ENCODE measurements at regions not wholly inside any gene's neighbourhood (a gene's known extent, or its start where the extent isn't known, plus 50 kb on each side); places are given as distances from the start of the nearest gene placed in this dataset.
"Not testable (repeated sequence)": the region's sequence is repeated elsewhere in the genome, so short reads cannot be mapped to it uniquely, and the experiment has no call there.

DNA sequence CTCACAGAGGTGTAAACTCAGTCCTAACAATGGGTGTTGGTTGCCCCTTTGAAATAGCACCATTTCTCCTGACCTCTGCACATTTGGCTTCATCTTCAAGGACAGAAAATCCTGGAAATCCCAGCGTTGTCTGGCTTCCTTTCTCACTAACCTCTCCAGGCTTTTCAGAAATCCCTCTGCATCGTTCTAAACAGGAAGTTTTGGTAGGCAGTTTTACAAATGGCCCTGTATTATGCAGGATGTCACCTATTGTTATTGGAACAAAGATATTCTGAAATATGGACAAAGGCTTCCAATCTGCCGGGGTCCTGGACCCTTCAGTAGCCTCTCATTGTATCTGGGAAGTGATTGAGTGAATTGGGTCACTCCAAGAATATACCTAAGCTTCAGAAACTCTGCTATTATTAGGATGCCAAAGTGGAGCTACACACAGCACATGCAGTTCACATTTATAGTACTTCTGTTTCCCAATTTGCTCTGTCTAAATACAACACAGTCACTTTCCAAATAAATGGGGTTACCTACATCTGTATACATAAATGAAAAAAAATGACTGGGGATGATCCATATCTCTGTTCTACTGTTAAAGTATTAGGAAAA is 134.8 kb upstream of the KLF6 start:
- no peak for DNase-seq (ENCODE audit: low spot score)
- TF ChIP-seq, protein P1, sequence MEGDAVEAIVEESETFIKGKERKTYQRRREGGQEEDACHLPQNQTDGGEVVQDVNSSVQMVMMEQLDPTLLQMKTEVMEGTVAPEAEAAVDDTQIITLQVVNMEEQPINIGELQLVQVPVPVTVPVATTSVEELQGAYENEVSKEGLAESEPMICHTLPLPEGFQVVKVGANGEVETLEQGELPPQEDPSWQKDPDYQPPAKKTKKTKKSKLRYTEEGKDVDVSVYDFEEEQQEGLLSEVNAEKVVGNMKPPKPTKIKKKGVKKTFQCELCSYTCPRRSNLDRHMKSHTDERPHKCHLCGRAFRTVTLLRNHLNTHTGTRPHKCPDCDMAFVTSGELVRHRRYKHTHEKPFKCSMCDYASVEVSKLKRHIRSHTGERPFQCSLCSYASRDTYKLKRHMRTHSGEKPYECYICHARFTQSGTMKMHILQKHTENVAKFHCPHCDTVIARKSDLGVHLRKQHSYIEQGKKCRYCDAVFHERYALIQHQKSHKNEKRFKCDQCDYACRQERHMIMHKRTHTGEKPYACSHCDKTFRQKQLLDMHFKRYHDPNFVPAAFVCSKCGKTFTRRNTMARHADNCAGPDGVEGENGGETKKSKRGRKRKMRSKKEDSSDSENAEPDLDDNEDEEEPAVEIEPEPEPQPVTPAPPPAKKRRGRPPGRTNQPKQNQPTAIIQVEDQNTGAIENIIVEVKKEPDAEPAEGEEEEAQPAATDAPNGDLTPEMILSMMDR (IDR thresholded peaks at IDR 0.05; ENCODE audit: extremely low read depth, missing control alignments): no peak

GRCh38 chr10:3917392-3917791 is 132.4 kb upstream of the KLF6 start:
- not testable (repeated sequence) for DNase-seq (ENCODE audit: low spot score)

DNA sequence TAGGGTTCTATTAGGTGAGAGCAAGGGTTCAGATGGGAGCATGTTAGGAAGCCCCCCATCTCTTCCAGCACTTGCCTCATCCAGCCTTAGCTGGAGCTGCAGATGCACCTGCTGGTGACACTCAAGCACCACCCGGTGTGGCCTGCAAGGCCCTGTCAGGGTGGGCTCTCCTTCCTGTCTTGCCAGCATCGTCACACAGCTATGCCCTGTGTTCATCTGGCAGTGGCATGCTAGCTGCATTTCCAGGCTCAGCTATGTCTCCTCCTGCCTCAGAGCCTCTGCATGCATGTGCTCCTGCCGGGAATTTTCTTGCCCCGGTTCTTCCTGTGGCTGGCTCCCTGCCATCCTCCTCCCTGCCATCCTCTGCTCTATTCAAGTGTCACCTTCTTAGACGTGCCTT is 129.7 kb upstream of the KLF6 start:
- TF ChIP-seq, protein P1 (IDR thresholded peaks at IDR 0.05; ENCODE audit: extremely low read depth, missing control alignments): no peak

GRCh38 chr10:3911713-3912442 is 126.9 kb upstream of the KLF6 start:
- no peak for DNase-seq (ENCODE audit: low spot score)
- TF ChIP-seq, protein P1 (IDR thresholded peaks at IDR 0.05; ENCODE audit: extremely low read depth, missing control alignments): no peak

More for the DNA sequence above, 129.7 kb upstream of the KLF6 start:
- DNase-seq (ENCODE audit: low spot score): no peak

DNA sequence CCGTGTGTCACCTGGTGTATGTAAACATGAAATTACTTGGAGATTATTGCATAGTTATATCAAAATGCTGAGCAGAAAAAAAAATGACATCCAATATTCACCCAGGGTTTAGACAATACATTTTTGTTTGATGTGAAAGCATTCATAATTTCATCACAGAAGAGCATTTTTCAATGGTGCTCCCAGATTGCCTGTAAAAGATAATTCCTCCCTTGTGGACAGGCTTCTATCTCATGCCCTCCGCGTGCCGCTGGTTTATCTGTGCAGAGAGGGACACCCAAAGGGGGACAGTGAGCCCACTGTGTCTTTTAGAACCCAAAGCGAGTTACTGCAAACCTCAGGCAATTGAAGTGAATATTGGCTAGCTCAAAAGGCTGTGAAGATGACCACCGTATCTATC is 126.2 kb upstream of the KLF6 start:
- TF ChIP-seq, protein P1 (IDR thresholded peaks at IDR 0.05; ENCODE audit: extremely low read depth, missing control alignments): no peak
- no peak for DNase-seq (ENCODE audit: low spot score)

DNA sequence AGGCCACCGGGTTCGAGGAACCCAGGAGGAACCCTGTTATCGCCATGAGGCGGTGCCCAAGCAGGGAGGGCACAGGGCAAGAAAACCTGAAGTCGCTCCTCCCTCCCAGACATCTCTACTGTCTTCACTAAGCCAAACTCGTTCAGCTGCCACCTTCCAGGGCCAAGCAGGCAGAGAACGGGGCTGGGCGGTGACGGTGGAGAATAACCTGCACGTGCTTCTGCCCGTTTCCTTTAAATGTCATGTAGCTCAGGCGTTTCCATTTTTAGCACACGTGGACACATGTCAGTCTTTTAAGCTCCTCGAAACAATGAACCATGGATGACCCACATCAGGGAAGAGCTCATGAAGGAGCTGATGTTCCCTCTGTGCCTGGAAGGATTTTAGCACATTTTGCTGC is 124.3 kb upstream of the KLF6 start:
- no peak for DNase-seq (ENCODE audit: low spot score)
- TF ChIP-seq, protein P1 (IDR thresholded peaks at IDR 0.05; ENCODE audit: extremely low read depth, missing control alignments): no peak

DNA sequence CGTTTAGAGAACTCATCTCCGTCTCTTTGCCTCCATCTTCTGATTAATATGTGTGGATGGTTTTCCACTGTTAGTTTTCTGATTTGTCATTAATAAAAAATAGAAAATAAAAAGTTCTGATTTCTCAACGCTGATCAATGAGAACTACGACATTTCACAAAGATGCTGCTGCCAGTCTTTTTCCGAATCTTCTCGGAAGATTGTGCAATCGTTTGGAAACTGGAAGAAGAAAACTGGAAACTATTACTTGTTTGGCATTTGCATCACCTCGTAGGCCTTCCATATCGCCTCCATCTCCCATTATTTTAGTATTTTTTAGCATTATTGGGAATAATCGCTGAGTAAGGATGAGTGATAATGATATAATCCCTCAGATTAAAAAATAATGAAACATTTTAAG is 123.2 kb upstream of the KLF6 start:
- no peak for DNase-seq (ENCODE audit: low spot score)
- TF ChIP-seq, protein P1 (IDR thresholded peaks at IDR 0.05; ENCODE audit: extremely low read depth, missing control alignments): no peak

- TF ChIP-seq, protein P1 (IDR thresholded peaks at IDR 0.05; ENCODE audit: extremely low read depth, missing control alignments): no peak
- DNase-seq (ENCODE audit: low spot score): no peak
Observed at GRCh38 chr10:3907514-3907913, 122.5 kb upstream of the KLF6 start.

All from GM20000 (cell line).